ENCODE measurements at regions not wholly inside any gene's neighbourhood (a gene's known extent, or its start where the extent isn't known, plus 50 kb on each side); places are given as distances from the start of the nearest gene placed in this dataset.
A peak's percentile ranks its signal among the peaks of the same experiment; 100 is the strongest.

DNA sequence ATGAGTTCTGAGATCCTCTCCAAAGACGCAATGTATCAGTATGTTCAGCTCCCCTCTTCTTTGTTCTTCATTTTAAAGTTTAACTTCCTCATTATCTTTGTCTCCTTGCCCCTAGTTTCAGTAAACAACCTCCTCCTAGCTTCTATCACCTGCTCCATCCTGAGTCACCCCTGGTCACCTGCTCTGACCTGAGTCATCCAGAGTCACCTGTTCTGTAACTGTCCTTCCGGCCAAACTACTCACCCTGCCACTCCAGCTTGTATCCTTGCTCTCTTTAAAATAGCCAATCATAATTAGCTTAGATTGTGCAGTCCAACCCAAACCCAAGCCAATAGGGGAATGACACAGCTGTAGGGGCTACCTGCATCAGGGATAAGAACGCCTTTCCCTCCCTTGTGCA lies 332.0 kb downstream of the OLFM3 start:
- no peak for ATAC-seq
- no peaks in the 10 kb centered on the region for H3K27me3 Mint-ChIP-seq
- peaks cover 7 to 27% of the 10 kb centered on the region in 2 donors for H3K9me3 Mint-ChIP-seq

DNA sequence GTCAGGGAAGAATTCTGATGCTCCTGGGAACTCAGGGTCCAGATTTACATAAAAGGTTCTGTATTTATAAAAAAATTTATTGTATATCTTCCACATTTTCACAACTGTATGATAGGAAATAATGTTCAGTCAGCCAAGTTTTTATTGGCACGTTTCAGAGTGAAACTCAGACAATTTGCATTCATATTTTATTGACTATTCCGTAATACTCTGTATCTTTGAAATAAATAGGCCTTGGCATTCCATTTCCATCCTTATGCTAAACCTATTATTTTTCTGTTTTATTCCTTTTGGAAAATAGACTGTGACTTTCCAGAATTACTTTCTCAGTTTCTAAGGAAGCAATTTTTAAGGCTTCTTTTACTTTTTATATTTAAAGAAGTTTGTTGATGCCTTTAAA lies 329.0 kb downstream of the OLFM3 start:
- Mint-ChIP-seq H3K27me3 (no peaks in the 10 kb centered on the region), H3K9me3 (peaks cover 7 to 9% of the 10 kb centered on the region in 2 donors), H3K4me1 (no peaks in the 10 kb centered on the region), H3K4me3 (no peak overlapping the region), H3K27ac (no peak overlapping the region)
- ATAC-seq (no peak), DNase-seq (no peak)

More for the DNA sequence above, 332.0 kb downstream of the OLFM3 start:
- DNase-seq, result no peak
- no peak overlapping the region for H3K4me3 Mint-ChIP-seq
- peak overlapping the region in 1 of 2 donors; percentile 81 for H3K27ac Mint-ChIP-seq
- no peaks in the 10 kb centered on the region for H3K4me1 Mint-ChIP-seq

DNA sequence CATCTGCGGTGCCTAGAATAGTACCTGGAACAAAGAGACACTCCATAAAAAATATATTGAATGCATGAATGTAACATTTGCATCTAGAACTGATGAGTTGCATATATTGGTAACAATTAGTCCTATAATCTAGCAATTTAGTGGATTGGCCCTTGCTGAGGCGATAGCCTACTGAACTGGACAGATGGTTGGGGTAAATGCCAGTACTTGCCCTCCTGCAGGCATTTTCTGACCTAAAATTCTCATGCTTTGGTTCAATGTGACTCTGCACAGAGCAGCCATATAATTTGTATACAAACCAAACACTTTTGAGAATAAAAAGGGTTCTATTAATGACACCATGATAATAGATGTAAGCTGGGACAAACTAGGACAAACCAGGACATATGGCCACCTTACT lies 313.6 kb downstream of the OLFM3 start:
- no peak for DNase-seq
- no peak overlapping the region for H3K27ac Mint-ChIP-seq
- H3K9me3 Mint-ChIP-seq, result no peaks in the 10 kb centered on the region
- H3K4me3 Mint-ChIP-seq, result no peak overlapping the region
- H3K4me1 Mint-ChIP-seq, result no peaks in the 10 kb centered on the region
- ATAC-seq, result no peak
- H3K27me3 Mint-ChIP-seq, result no peaks in the 10 kb centered on the region

DNA sequence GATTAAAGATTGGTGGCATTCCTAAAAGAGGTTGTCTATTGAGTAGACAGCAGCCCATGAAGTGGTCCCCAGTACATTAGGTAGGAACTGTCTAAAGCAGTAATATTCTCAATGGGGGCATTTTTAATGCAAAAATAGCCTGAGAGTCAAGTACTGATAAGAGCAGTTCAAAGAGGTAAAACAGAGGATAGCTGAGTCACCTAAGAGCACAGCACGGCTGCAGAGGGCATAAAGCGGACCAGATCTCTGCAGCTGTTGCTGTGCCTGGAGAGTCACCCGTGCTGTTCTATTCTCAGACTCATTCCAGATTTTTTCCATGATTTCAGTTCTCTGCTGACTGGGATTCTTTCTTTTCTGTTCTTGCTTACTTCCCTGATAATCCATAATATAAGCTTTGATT lies 313.2 kb downstream of the OLFM3 start:
- no peaks in the 10 kb centered on the region for H3K4me1 Mint-ChIP-seq
- H3K27ac Mint-ChIP-seq, result no peak overlapping the region
- no peak overlapping the region for H3K4me3 Mint-ChIP-seq
- H3K27me3 Mint-ChIP-seq, result no peaks in the 10 kb centered on the region
- H3K9me3 Mint-ChIP-seq, result no peaks in the 10 kb centered on the region
- ATAC-seq (no peak), DNase-seq (no peak)

DNA sequence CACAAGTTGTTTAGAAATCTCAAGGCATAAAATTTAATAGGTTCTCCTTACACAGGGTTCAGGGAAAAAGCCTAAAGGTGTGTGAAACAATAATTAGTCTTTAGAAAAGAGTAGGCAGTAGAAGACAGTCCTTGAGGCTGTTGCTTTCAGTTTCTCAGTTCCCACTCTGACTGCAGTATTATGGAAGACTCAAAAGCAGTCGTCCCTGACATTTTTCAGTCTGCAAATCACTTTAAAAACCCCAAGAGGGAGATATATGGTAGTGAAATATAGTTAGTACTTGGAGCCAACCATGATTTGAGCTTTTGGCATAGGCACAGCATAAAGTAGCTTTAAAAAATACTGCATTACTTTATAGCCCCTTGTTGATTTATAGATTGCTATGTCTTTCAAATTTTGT lies 299.7 kb downstream of the OLFM3 start:
- H3K9me3 Mint-ChIP-seq, result no peaks in the 10 kb centered on the region
- ATAC-seq, result no peak
- H3K4me1 Mint-ChIP-seq, result no peaks in the 10 kb centered on the region
- no peak for DNase-seq
- no peak overlapping the region for H3K4me3 Mint-ChIP-seq
- H3K27me3 Mint-ChIP-seq, result peaks cover 6% of the 10 kb centered on the region
- peak overlapping the region in 1 of 2 donors; percentile 78 for H3K27ac Mint-ChIP-seq

DNA sequence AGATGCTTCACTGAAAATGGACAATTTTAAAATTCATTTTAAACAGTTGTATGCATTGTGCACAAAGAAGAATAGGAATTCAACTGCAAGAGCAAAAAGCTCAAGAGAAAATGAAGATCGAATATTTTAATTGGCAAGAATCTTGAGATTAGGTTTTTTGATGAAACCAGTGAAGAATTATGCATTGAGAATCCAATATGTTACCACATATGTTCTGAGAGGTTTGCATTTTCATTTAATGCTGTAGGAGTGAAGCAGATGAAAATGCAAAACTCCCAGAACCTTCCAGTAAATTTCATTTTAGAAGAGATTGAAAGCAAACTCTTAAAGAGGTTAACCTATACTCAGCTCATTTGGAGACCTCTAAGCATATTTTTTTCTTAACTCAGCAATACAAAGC lies 298.0 kb downstream of the OLFM3 start:
- DNase-seq, result no peak
- no peak for ATAC-seq
- Mint-ChIP-seq H3K4me1 (no peaks in the 10 kb centered on the region), H3K27me3 (peaks cover 6% of the 10 kb centered on the region), H3K9me3 (no peaks in the 10 kb centered on the region), H3K27ac (no peak overlapping the region), H3K4me3 (no peak overlapping the region)

DNA sequence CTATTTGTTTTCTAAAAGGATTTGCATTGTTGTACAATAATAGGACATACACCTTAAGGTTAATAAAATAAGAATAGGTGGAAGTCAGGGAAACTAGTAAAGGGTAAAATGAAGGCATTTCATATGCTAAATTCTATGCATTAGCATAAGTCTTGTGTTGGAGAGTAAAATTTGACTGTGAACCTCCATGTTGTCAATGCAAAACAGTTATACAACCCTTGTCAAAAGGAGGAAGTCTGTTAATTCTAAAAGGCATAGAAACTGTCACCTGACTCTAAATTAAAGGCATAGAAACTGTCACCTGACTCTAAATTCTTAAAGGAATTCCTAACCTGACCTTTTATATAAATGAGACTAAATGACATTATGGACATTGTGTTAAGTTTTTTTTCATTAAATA lies 291.8 kb downstream of the OLFM3 start:
- no peak for ATAC-seq
- no peaks in the 10 kb centered on the region for H3K4me1 Mint-ChIP-seq
- no peaks in the 10 kb centered on the region for H3K9me3 Mint-ChIP-seq
- H3K4me3 Mint-ChIP-seq, result no peak overlapping the region
- H3K27ac Mint-ChIP-seq, result no peak overlapping the region
- no peak for DNase-seq
- no peaks in the 10 kb centered on the region for H3K27me3 Mint-ChIP-seq

DNA sequence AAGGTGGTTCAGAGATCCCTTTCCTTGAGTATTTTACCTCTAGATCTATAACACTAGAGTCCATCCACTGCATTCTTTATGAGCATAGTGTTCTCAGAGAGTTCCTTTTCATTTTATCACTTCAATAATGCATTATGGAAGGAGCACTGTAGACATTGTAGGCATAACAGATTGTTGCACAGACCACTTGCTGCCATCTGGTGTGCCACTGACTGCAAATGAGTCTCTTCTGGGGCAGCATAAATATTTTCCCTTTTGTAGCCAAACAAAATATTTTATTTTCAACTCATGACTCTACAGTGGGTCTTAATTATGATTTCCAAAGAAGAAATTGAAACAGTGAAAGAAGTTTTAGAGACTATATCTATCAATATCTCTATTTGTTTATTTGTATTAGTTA lies 290.4 kb downstream of the OLFM3 start:
- no peak overlapping the region for H3K27ac Mint-ChIP-seq
- no peak for ATAC-seq

DNA sequence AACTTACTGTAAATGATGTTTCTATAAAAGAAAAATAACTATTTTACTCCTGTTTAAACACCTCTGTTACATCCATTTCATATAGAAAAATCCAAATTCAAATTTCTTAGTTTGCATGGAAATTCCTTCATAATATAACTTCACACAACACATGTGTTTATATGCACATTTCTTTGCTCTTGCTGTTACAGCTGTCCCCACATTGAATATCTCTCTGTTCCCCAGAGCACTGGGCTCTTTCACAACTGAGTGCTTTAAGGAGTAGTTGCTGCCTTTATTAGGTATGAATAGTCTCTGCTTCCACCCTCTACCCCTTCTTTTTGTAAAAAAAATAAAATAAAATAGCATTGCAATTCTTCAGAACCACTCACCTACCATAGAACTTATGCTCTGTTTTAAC lies 287.0 kb downstream of the OLFM3 start:
- ATAC-seq, result no peak

More for the DNA sequence above, 290.4 kb downstream of the OLFM3 start:
- DNase-seq, result no peak
- Mint-ChIP-seq H3K4me1 (no peaks in the 10 kb centered on the region), H3K4me3 (no peak overlapping the region), H3K9me3 (no peaks in the 10 kb centered on the region), H3K27me3 (no peaks in the 10 kb centered on the region)

DNA sequence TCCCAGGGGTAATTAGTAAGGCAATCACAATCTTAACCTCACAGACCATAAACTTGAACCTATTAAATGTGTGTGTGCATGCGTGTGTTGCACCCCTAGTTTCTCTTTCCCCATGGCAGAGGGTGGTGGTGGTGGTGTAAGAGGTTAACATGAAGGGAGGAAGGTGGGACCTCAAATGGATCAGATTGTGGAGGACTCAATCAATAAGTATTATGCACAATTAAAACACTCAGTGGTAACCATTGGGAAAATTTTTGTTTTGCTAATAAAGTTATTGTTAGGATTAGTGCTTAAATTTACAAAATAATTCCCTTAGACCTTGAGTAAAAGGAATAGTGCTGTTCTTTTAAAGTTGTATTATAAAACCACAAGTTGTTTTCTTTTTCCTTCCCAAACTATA lies 283.0 kb downstream of the OLFM3 start:
- no peak for ATAC-seq
- no peak overlapping the region for H3K27ac Mint-ChIP-seq
- DNase-seq, result no peak
- no peaks in the 10 kb centered on the region for H3K9me3 Mint-ChIP-seq
- no peaks in the 10 kb centered on the region for H3K27me3 Mint-ChIP-seq
- H3K4me1 Mint-ChIP-seq, result no peaks in the 10 kb centered on the region
- no peak overlapping the region for H3K4me3 Mint-ChIP-seq

More for the DNA sequence above, 287.0 kb downstream of the OLFM3 start:
- Mint-ChIP-seq H3K9me3 (no peaks in the 10 kb centered on the region), H3K27me3 (no peaks in the 10 kb centered on the region), H3K4me3 (no peak overlapping the region), H3K4me1 (no peaks in the 10 kb centered on the region), H3K27ac (no peak overlapping the region)
- DNase-seq, result no peak

DNA sequence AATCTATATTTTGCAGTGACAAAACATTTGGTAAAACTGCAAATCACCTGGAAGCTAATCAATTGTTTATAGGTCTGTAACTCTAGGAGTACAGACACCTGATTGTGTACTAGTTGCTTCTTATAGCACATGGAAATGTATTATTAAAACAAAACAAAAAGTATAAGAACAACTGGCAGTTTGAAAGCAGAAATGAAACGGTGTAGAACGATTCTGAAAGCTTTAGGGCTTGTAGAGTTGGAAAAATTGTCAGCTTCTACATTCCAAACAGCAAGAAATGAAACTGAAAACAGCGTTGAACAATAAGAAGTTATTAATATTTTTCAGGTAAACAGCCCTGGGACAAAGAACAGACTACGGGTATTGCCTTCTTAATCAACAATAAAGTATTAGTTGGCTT lies 273.3 kb downstream of the OLFM3 start:
- no peak overlapping the region for H3K27ac Mint-ChIP-seq
- H3K27me3 Mint-ChIP-seq, result no peaks in the 10 kb centered on the region
- H3K4me3 Mint-ChIP-seq, result no peak overlapping the region
- no peak for ATAC-seq
- no peaks in the 10 kb centered on the region for H3K9me3 Mint-ChIP-seq
- DNase-seq, result no peak
- no peaks in the 10 kb centered on the region for H3K4me1 Mint-ChIP-seq

DNA sequence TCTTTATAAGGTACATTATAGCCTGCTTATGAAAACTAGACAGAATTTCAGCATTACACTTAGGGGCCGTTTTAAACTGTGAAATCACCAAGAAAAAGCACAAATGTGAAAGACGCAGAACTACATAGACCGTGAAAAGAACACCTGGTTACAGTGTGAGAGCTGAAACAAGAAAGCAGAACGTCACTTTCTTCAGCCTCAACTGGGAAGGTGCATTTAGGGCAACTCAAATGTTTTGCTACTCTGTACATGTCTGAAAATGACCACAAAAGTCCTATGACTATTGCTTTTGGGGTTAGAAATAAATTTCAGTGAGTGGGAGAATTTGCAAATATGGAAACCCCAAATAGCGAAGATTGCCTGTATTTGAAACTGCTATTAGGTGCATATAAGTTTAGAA lies 268.7 kb downstream of the OLFM3 start:
- H3K9me3 Mint-ChIP-seq, result no peaks in the 10 kb centered on the region
- H3K4me1 Mint-ChIP-seq, result no peaks in the 10 kb centered on the region
- ATAC-seq, result no peak
- H3K27ac Mint-ChIP-seq, result no peak overlapping the region
- no peak for DNase-seq
- H3K27me3 Mint-ChIP-seq, result no peaks in the 10 kb centered on the region
- no peak overlapping the region for H3K4me3 Mint-ChIP-seq

DNA sequence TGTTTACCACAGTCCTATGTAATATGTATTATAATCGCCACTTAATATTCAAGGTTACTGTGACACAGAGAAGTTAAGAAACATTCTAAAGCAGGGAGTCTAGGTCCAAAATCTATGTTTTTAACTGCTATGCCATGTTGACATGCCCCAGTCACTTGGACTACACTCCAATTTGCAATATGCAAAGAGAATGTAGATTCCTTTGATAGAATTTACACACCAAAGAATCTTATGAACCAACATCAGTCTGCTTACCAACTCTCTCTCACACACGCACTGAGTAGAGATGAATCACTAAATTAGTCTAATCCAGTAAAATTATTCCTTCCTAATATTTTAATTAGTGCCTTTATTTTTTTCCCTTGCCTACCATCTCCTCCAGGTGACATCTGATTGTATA lies 266.2 kb downstream of the OLFM3 start:
- Mint-ChIP-seq H3K4me1 (no peaks in the 10 kb centered on the region), H3K4me3 (no peak overlapping the region)
- no peak for DNase-seq

DNA sequence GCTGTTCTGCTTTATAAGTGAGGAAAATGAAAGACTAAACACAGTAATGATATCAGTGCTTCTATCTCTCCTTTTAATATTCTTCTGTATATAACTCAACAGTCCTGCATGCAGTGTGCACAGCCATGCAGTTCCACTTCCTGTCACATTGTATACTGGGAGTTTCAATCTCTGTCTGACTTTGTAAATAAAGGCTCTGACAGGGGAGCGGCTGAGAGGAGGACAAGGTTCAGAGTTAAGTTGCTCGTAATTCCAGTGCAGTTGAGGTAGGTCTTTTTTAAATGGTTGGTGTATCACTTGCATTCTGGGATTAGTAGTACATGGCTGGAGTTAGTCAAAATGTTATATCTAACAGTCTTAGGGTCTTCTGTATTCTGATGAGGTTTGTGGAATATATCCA lies 264.5 kb downstream of the OLFM3 start:
- Mint-ChIP-seq H3K4me1 (no peaks in the 10 kb centered on the region), H3K27me3 (no peaks in the 10 kb centered on the region), H3K4me3 (no peak overlapping the region), H3K9me3 (no peaks in the 10 kb centered on the region), H3K27ac (no peak overlapping the region)
- ATAC-seq (no peak), DNase-seq (no peak)

More for the DNA sequence above, 266.2 kb downstream of the OLFM3 start:
- no peaks in the 10 kb centered on the region for H3K9me3 Mint-ChIP-seq
- H3K27me3 Mint-ChIP-seq, result no peaks in the 10 kb centered on the region
- no peak for ATAC-seq
- no peak overlapping the region for H3K27ac Mint-ChIP-seq

DNA sequence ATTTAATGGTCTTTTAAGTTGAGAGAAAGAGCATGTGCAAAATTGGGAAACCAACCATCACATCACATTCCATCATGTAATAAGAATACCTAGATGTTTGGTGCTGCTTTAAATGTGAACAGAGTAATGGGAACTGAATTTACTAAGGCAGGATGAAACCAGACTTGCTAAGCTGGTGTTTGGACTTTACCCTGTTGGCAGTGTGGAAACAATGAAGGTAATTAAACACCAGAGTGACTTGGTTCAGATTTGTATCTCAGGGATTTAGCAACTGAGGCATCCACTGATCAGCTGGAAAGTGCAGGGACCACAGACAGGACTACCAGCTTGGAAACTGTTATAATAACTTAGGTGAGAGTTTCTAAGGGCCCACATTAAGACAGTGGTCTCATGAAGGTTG lies 263.4 kb downstream of the OLFM3 start:
- Mint-ChIP-seq H3K4me1 (no peaks in the 10 kb centered on the region), H3K27ac (no peak overlapping the region), H3K4me3 (no peak overlapping the region), H3K9me3 (no peaks in the 10 kb centered on the region), H3K27me3 (no peaks in the 10 kb centered on the region)
- ATAC-seq (no peak), DNase-seq (no peak)

DNA sequence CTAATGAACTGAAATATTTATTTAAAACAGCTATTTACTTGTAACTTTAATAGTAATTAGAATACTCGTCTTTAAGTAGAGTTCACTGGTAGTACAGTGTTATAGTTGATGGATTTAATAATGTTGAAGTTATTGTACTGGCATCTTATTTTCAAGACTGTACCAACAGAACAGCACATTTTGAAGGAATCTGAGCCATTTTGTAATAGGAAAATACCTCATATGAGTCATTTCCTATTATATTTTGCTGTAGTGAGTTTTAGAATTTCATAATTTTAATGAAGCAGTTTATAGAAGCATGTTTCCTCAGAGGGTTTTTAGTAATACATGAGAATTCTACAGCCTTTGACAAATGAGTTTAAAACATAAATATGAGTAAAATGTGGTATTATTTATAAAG lies 258.3 kb downstream of the OLFM3 start:
- Mint-ChIP-seq H3K4me3 (no peak overlapping the region), H3K9me3 (no peaks in the 10 kb centered on the region), H3K27ac (no peak overlapping the region), H3K27me3 (no peaks in the 10 kb centered on the region), H3K4me1 (no peaks in the 10 kb centered on the region)
- ATAC-seq (no peak), DNase-seq (no peak)

DNA sequence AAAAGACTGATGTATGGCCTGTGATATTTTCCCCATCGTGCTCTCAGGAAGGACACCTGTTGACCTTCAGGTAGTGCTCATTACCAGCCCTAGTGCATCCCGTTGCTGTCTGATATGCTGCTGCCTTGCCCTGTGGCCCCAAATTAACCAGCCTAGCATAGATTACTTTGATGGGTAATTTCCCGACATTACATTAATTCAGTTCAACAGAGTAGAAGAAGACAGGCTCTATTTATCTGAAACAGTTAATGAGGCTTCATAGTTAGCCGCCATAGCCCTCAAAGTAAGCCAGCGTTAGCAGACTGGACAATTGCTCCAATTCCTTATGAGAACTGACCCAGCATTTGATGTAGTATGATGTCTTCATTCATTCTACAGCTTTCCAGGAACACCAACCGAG lies 257.6 kb downstream of the OLFM3 start:
- no peaks in the 10 kb centered on the region for H3K27me3 Mint-ChIP-seq
- H3K27ac Mint-ChIP-seq, result no peak overlapping the region
- no peaks in the 10 kb centered on the region for H3K4me1 Mint-ChIP-seq
- ATAC-seq, result no peak
- no peak overlapping the region for H3K4me3 Mint-ChIP-seq
- DNase-seq, result no peak
- H3K9me3 Mint-ChIP-seq, result no peaks in the 10 kb centered on the region

Data from stimulated activated naive CD8-positive, alpha-beta T cell treated with anti-CD3 and anti-CD28 coated beads, Interleukin-15, amount 100 ng/mL, for 72 hours (primary cell).